Spleen (tissue), 11 donors: ENCODE measurements at regions not wholly inside any gene's neighbourhood (a gene's known extent, or its start where the extent isn't known, plus 50 kb on each side); places are given as distances from the start of the nearest gene placed in this dataset.
A peak's percentile ranks its signal among the peaks of the same experiment; 100 is the strongest.

Source experiments
- DNase-seq: peaks from one replicate; pipeline ENCODE4 v3.0.0-alpha.2; 2020
- H3K27ac ChIP-seq, 8 donors: fragments of 200-600 bp; sonication (generic) in 7 of 8; 1 replicate in 4 of 8; 2 replicates in 4 of 8; pipeline versions ENCODE4 v1.5.0 to v1.8.0; 2016 to 2021; ENCODE audit warnings: inconsistent platforms in 4 of 8, mild to moderate bottlenecking in 4 of 8, moderate library complexity in 1 of 8
- H3K27me3 ChIP-seq, 7 donors: fragments of 200-600 bp; sonication (generic) in 6 of 7; replicated peaks in 1 of 7; 1 replicate in 4 of 7; 2 replicates in 3 of 7; pipeline versions ENCODE4 v1.5.0 to v1.8.0; 2016 to 2021; ENCODE audit warnings: inconsistent platforms in 3 of 7, mild to moderate bottlenecking in 1 of 7
- H3K36me3 ChIP-seq, 6 donors: fragments of 200-600 bp; sonication (generic) in 5 of 6; 1 replicate in 4 of 6; 2 replicates in 2 of 6; pipeline versions ENCODE4 v1.5.0 to v1.8.0; 2016 to 2021; ENCODE audit warnings: inconsistent platforms in 2 of 6
- H3K4me1 ChIP-seq, 6 donors: fragments of 200-600 bp; sonication (generic) in 5 of 6; 1 replicate in 3 of 6; 2 replicates in 3 of 6; pipeline versions ENCODE4 v1.5.0 to v1.8.0; 2016 to 2021; ENCODE audit warnings: inconsistent platforms in 3 of 6
- H3K4me3 ChIP-seq, 8 donors: fragments of 200-600 bp; sonication (generic) in 7 of 8; 1 replicate in 4 of 8; 2 replicates in 4 of 8; pipeline versions ENCODE4 v1.5.0 to v1.8.0; 2016 to 2021; ENCODE audit warnings: inconsistent platforms in 4 of 8, mild to moderate bottlenecking in 4 of 8, moderate library complexity in 2 of 8
- H3K9me3 ChIP-seq, 8 donors: fragments of 200-600 bp; sonication (generic) in 7 of 8; 1 replicate in 4 of 8; 2 replicates in 4 of 8; pipeline versions ENCODE4 v1.5.0 to v1.8.0; 2016 to 2021; ENCODE audit warnings: inconsistent platforms in 4 of 8
- POLR2A ChIP-seq, 3 donors: fragments of 450-650 bp; IDR thresholded peaks; one replicate each; pipeline ENCODE4 v1.5.1; 2017; ENCODE audit warnings: antibody characterized with exemption in 3 of 3, mild to moderate bottlenecking in 1 of 3
- POLR2AphosphoS5 ChIP-seq, 3 donors: sonication (generic); formaldehyde crosslinking; IDR thresholded peaks; one replicate each; pipeline ENCODE4 v1.5.1; 2017; ENCODE audit warnings: antibody characterized with exemption in 3 of 3
- WGBS, 5 donors: extraction: QIAGEN DNeasy Blood & Tissue Kit in 3 of 5; methylation state at CpG; one replicate each; pipeline versions ENCODE4 v1.1.5 to v1.1.7; 2013 to 2018; 5-methylcytosine and 5-hydroxymethylcytosine counted together
- intact Hi-C: fragments of 100-400 bp; cut with DNase I; formaldehyde crosslinking; loops from one replicate; pipeline ENCODE4 v1.15.0; 2023; ENCODE audit warnings: low total_unique reads
- TF ChIP-seq, protein P1 (sequence below), 11 experiments: fragments of 200-600 bp in 7 of 11; fragments of 450-650 bp in 4 of 11; sonication (generic) in 4 of 11; IDR thresholded peaks in 8 of 11; conservative IDR thresholded peaks in 3 of 11; 1 replicate in 7 of 11; 2 replicates in 4 of 11; pipeline versions ENCODE4 v1.4.0 to v1.8.0; 2016 to 2021; ENCODE audit warnings: antibody characterized with exemption in 11 of 11, inconsistent platforms in 4 of 11, mild to moderate bottlenecking in 1 of 11
- donor health status: healthy with polysubstance abuse.
- donor health status: DM: no; HTN: no; CAD: no; lungs with moderate emphysema.
- donor health status: DM: no; HTN: no; CAD: no.
- donor health status: Bipolar disorder and iron deficiency.
- donor health status: healthy.
- donor health status: DM: no; HTN: no; CAD: no.
- donor health status: DM: yes; HTN: yes; CAD: no.

DNA sequence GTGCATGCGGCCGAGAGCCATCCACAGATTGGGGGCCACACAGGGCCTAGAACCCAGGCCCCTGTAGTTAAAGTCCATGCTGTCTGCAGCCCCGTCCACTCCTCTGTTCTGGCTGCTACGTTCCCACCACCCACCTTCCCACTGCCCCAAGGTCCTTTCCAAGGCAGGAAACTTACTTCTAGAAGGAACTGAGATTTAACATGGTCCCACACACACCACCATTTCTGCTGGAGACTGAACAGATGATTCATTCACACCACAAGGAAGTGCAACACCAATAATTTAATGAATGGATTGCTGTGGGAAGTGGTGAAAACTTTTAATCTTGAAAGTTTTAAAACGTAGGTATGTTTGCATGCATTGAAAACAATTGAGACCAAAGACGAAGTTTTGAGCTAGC lies 95.2 kb downstream of the LBH start:
- Histone ChIP-seq H3K27ac (peak overlapping the region in 5 of 8 donors; percentile 9 to 74 (median 69)), H3K4me1 (peaks cover 0 to 30% (median 8%) of the 10 kb centered on the region in 6 donors), H3K9me3 (no peaks in the 10 kb centered on the region), H3K27me3 (no peaks in the 10 kb centered on the region), H3K4me3 (no peak overlapping the region), H3K36me3 (no peaks in the 10 kb centered on the region)
- no peak for DNase-seq
- intact Hi-C loops: no loop called here
- 87 to 92% (median 89%) methylated on average over 6 of the region's 6 CpGs for WGBS, 5 donors
- TF ChIP-seq POLR2AphosphoS5 (IDR thresholded peaks at IDR 0.05): no peak
- TF ChIP-seq, protein P1, sequence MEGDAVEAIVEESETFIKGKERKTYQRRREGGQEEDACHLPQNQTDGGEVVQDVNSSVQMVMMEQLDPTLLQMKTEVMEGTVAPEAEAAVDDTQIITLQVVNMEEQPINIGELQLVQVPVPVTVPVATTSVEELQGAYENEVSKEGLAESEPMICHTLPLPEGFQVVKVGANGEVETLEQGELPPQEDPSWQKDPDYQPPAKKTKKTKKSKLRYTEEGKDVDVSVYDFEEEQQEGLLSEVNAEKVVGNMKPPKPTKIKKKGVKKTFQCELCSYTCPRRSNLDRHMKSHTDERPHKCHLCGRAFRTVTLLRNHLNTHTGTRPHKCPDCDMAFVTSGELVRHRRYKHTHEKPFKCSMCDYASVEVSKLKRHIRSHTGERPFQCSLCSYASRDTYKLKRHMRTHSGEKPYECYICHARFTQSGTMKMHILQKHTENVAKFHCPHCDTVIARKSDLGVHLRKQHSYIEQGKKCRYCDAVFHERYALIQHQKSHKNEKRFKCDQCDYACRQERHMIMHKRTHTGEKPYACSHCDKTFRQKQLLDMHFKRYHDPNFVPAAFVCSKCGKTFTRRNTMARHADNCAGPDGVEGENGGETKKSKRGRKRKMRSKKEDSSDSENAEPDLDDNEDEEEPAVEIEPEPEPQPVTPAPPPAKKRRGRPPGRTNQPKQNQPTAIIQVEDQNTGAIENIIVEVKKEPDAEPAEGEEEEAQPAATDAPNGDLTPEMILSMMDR (IDR thresholded peaks at IDR 0.05 in 8 of 11, conservative IDR thresholded peaks at IDR 0.05 in 3 of 11): no peak
- TF ChIP-seq POLR2A (IDR thresholded peaks at IDR 0.05): no peak

DNA sequence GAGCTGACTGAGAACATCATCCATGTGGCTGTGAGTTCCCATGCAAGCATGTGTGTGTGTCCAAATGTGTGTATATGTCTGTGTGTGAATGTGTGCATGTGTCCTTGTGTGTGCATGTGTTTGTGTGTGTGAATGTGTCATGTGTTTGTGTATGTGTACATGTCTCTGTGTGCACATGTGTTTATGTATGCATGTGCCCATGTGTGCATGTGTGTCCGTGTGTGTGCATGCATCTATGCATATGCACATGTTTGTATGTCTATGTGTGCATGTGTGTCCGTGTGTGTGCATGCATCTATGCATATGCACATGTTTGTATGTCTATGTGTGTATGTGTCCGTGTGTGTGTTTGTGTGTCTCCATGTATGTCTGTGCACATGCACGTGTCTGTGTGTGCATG lies 99.7 kb downstream of the LBH start:
- Histone ChIP-seq H3K4me3 (no peak overlapping the region), H3K27ac (no peak overlapping the region), H3K36me3 (no peaks in the 10 kb centered on the region), H3K9me3 (no peaks in the 10 kb centered on the region), H3K27me3 (no peaks in the 10 kb centered on the region), H3K4me1 (peaks cover 25 to 49% (median 35%) of the 10 kb centered on the region in 6 donors)
- WGBS, 5 donors: 95 to 100% (median 97%) methylated on average over 4 of the region's 4 CpGs
- no peak for DNase-seq
- intact Hi-C loops: loop anchor here (10.0 kb wide), 1 partner anchor 96 kb away; the partner anchor contains the start of gene LBH
- TF ChIP-seq POLR2AphosphoS5 (IDR thresholded peaks at IDR 0.05): no peak
- no peak for TF ChIP-seq POLR2A (IDR thresholded peaks at IDR 0.05)
- TF ChIP-seq, protein P1 (IDR thresholded peaks at IDR 0.05 in 8 of 11, conservative IDR thresholded peaks at IDR 0.05 in 3 of 11): no peak

DNA sequence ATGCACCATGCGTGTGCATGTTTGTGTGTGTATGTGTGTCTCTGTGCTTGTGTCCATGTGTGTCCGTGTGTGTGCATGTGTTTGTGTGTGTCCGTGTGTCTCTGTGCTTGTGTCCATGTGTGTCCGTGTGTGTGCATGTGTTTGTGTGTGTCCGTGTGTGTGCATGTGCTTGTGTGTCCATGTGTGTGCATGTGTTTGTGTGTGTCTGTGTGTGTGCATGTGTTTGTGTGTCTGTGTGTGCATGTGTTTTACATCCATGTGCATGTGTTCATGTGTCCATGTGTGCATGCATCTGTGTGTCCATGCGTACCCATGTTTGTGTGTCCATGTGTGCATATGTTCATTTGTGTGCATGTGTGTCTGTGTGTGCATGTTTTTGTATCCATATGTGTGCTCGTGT lies 100.5 kb downstream of the LBH start:
- no peak overlapping the region for H3K27ac ChIP-seq
- no peaks in the 10 kb centered on the region for H3K9me3 ChIP-seq
- H3K4me3 ChIP-seq: no peak overlapping the region
- H3K36me3 ChIP-seq: no peaks in the 10 kb centered on the region
- no peaks in the 10 kb centered on the region for H3K27me3 ChIP-seq
- H3K4me1 ChIP-seq: peaks cover 30 to 51% (median 43%) of the 10 kb centered on the region in 6 donors
- 92 to 97% (median 96%) methylated on average over 6 to 7 of the region's 7 CpGs for WGBS, 5 donors
- TF ChIP-seq, protein P1 (IDR thresholded peaks at IDR 0.05 in 8 of 11, conservative IDR thresholded peaks at IDR 0.05 in 3 of 11): no peak
- no peak for TF ChIP-seq POLR2AphosphoS5 (IDR thresholded peaks at IDR 0.05)
- TF ChIP-seq POLR2A (IDR thresholded peaks at IDR 0.05): no peak
- DNase-seq: no peak
- intact Hi-C loops: loop anchor here (10.0 kb wide), 1 partner anchor 97 kb away; the partner anchor contains the start of gene LBH

DNA sequence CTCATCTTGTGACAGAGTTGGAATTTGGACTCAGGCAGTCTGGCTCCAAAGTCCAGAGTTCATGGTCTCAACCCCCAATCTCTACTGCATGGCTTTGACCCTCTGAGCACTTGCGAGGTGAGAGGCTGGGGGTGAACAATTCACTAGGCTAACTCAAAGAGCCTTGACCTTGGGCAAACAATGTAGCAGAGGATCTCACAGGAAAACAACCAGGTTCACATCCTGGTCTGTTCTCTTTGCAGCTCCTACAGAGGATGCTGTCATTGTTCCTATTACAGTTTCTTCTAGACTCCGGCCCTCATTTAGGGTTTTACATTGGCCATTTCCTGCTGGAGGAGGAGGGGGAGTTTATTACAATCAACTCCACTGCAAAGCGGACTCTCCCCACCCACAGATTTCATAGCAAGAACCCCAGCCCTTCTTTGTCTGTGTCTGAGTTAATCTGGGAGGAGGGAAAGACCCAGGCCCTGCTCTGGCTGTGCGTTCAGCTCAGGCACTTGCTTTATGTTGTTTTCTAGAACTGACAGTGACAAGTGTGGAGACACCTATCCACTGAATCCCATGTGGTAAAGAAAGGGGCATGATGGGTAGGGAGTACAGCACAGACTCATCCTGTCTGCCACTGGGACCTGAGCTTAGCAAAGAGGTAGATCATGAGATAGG lies 101.6 kb downstream of the LBH start:
- H3K4me3 ChIP-seq: no peak overlapping the region
- no peaks in the 10 kb centered on the region for H3K27me3 ChIP-seq
- intact Hi-C loops: loop anchor here (10.0 kb wide), 1 partner anchor 98 kb away; the partner anchor contains the start of gene LBH
- peak overlapping the region in 6 of 8 donors; percentile 12 to 93 (median 42) for H3K27ac ChIP-seq
- no peaks in the 10 kb centered on the region for H3K9me3 ChIP-seq
- 33 to 60% (median 59%) methylated on average over 4 of the region's 4 CpGs for WGBS, 5 donors
- no peak for DNase-seq
- TF ChIP-seq, protein P1 (IDR thresholded peaks at IDR 0.05 in 8 of 11, conservative IDR thresholded peaks at IDR 0.05 in 3 of 11): no peak
- TF ChIP-seq POLR2A (IDR thresholded peaks at IDR 0.05) (no peak), POLR2AphosphoS5 (IDR thresholded peaks at IDR 0.05) (no peak)
- peaks cover 30 to 61% (median 53%) of the 10 kb centered on the region in 6 donors for H3K4me1 ChIP-seq
- H3K36me3 ChIP-seq: no peaks in the 10 kb centered on the region
